ENCODE measurements at regions not wholly inside any gene's neighbourhood (a gene's known extent, or its start where the extent isn't known, plus 50 kb on each side); places are given as distances from the start of the nearest gene placed in this dataset.

DNA sequence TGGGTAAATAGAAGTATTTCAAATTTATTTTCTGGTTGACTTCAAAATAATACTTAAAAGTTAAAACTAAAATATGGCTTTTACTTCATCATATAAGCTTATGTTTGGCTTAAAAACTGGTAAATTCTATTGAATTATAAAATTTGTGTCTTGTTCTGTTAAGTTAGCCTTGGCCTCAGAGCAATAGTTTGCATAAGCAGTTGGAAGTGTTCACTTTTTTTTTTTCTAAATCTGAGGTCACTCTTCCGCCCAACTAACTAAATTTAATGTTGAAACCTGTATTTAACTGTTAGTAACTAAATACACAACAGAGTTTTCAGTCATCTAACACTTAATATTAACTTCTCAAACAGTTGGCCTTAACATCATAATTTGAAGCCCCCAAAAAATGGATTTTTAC lies 871.7 kb upstream of the ADAMTS5 start:
- TF ChIP-seq, protein P1, sequence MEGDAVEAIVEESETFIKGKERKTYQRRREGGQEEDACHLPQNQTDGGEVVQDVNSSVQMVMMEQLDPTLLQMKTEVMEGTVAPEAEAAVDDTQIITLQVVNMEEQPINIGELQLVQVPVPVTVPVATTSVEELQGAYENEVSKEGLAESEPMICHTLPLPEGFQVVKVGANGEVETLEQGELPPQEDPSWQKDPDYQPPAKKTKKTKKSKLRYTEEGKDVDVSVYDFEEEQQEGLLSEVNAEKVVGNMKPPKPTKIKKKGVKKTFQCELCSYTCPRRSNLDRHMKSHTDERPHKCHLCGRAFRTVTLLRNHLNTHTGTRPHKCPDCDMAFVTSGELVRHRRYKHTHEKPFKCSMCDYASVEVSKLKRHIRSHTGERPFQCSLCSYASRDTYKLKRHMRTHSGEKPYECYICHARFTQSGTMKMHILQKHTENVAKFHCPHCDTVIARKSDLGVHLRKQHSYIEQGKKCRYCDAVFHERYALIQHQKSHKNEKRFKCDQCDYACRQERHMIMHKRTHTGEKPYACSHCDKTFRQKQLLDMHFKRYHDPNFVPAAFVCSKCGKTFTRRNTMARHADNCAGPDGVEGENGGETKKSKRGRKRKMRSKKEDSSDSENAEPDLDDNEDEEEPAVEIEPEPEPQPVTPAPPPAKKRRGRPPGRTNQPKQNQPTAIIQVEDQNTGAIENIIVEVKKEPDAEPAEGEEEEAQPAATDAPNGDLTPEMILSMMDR (IDR thresholded peaks at IDR 0.05; ENCODE audit: insufficient read depth, low read length): no peak
- DNase-seq (ENCODE audit: low read depth): peak; percentile 10
- no peak overlapping the region for H3K4me3 ChIP-seq (ENCODE audit: low read depth, low read length)

DNA sequence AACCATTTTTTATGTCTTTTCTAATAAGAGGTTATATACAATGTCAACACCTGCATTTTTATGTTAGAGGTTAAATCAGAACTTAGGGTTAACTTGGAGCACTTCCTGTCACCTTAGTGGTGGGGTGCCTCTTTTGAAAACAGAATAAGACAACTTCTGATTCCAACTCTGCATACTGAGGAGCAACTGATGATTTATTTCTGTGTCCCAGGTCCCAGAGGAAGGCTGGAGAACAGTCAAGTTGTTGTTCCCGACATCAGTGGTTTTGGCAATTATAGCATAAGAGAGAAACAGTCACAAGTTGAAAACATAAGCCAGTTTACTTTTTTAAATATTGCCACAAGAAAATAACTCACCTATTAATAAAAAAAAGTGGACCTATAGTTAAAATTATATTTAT lies 871.0 kb upstream of the ADAMTS5 start:
- DNase-seq (ENCODE audit: low read depth): no peak
- H3K4me3 ChIP-seq (ENCODE audit: low read depth, low read length): no peak overlapping the region
- TF ChIP-seq, protein P1 (IDR thresholded peaks at IDR 0.05; ENCODE audit: insufficient read depth, low read length): no peak

DNA sequence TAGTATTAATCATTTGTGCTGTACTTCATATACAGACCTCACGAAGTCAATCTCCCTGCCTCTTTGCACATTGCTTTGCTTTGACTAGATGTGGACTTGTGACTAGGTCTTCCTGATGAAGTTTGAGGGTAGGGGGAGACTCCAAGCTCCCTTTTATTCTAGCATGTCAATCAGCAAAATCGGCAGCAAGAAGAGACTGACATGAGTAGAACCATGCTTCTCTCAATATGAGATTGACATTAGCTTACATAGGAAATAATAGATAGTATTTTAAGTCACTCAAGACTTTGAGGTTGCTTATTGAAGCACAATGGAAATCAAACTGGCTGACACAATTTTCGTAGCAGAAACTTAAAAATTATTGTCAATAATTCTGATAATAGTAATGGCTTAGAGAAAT lies 866.4 kb upstream of the ADAMTS5 start:
- no peak for DNase-seq (ENCODE audit: low read depth)
- no peak overlapping the region for H3K4me3 ChIP-seq (ENCODE audit: low read depth, low read length)
- TF ChIP-seq, protein P1 (IDR thresholded peaks at IDR 0.05; ENCODE audit: insufficient read depth, low read length): no peak

DNA sequence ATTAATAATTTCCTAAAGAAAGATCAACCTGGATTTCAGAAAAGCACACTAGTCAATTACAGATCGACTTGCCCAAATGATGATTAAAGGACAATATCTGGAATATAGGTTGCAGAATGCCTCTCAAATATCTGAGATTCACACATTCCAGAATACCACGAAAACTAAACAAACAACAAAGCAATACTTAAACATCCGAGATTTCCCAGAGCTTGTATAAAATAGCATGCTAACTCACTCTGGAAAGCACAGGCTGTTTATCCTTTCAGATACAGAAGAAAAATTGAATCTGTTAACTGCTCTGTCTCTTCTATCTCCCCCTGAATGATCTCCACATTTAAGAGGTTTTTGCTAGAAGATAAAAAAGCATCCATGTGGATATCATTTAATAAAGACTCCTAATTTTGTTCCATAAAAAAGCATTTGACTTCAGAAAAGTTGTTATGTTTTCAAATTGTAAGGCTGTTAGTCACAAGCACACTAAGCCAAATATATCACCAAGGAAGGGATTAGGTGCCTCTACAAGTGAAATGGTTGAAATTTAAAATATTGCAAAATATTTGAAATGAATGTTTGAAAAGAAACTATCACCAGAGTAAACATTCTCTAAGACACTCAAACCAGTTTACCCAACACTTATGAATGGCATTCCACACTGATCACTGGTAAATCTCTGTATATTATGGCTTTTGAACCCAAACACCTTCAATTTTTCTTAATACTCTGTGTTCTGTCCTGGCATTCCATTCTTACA lies 865.1 kb upstream of the ADAMTS5 start:
- H3K4me3 ChIP-seq (ENCODE audit: low read depth, low read length): no peak overlapping the region
- TF ChIP-seq, protein P1 (IDR thresholded peaks at IDR 0.05; ENCODE audit: insufficient read depth, low read length): no peak
- DNase-seq (ENCODE audit: low read depth): peak; percentile 61

DNA sequence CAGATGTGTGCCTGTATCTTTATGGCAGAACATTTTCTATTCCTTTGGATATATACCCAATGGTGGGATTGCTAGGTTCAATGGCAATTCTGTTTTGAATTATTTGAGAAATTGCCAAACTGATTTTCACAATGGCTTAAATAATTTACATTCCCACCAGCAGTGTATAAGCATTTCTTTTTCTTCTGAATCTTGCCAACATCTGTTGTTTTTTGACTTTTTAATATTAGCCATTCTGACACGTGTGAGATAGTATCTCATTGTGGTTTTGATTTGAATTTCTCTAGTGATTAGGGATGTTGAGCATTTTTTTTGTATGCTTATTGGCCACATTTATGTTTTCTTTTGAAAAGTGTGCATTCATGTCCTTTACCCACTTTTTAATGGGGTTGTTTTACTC lies 864.3 kb upstream of the ADAMTS5 start:
- DNase-seq (ENCODE audit: low read depth): no peak
- no peak overlapping the region for H3K4me3 ChIP-seq (ENCODE audit: low read depth, low read length)
- TF ChIP-seq, protein P1 (IDR thresholded peaks at IDR 0.05; ENCODE audit: insufficient read depth, low read length): no peak

DNA sequence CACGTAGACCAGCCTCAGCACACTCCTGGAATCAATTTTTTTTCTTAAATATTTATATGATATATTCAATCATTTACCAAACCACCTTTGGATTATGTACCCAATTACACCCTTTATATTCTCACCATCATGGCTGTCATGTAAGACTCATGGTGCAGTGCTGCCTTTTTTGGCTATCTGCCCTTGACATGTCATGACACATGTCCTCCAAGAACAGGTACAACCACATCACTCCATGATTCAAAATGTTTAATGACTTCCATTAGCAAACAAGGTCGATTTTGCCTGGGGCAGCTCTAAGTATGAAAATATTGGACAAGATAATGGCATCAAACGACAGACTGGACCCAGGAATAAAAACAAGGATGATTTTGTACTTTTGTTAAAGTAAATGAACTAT lies 861.1 kb upstream of the ADAMTS5 start:
- TF ChIP-seq, protein P1 (IDR thresholded peaks at IDR 0.05; ENCODE audit: insufficient read depth, low read length): no peak
- no peak overlapping the region for H3K4me3 ChIP-seq (ENCODE audit: low read depth, low read length)
- no peak for DNase-seq (ENCODE audit: low read depth)

DNA sequence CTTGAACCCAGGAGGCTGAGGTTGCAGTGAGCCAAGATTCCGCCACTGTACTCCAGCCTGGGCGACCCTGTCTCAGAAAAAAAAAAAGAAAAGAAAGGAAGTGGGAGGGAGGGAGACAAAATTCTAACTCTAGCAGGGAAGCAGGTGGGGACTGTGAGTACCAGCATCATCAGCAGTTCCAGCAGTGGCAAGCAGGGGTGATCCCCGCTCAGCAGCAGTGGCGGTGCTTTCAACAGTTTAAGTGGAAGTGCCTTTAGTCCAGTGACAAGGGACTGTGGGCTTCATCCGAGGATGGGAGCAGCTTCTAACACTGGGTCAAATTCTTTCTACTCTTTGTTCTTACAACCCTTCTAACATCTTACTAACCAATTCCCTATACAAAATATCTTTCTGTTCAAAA lies 858.1 kb upstream of the ADAMTS5 start:
- no peak for DNase-seq (ENCODE audit: low read depth)
- TF ChIP-seq, protein P1 (IDR thresholded peaks at IDR 0.05; ENCODE audit: insufficient read depth, low read length): no peak
- H3K4me3 ChIP-seq (ENCODE audit: low read depth, low read length): no peak overlapping the region
